Gastroesophageal sphincter (tissue), 3 donors: ENCODE measurements at regions not wholly inside any gene's neighbourhood (a gene's known extent, or its start where the extent isn't known, plus 50 kb on each side); places are given as distances from the start of the nearest gene placed in this dataset.

Source experiments
- CTCF ChIP-seq, 4 experiments: fragments of 200-600 bp in 2 of 4; fragments of 450-650 bp in 2 of 4; sonication (generic) in 1 of 4; IDR thresholded peaks; one replicate each; pipeline ENCODE4 v1.5.1; 2017 to 2019; ENCODE audit warnings: antibody characterized with exemption in 4 of 4, mild to moderate bottlenecking in 2 of 4, moderate library complexity in 2 of 4
- EP300 ChIP-seq: sonication (generic); formaldehyde crosslinking; IDR thresholded peaks from one replicate; pipeline ENCODE4 v1.6.1; 2017; ENCODE audit warnings: antibody characterized with exemption, mild to moderate bottlenecking
- POLR2A ChIP-seq, 2 donors: fragments of 450-650 bp; IDR thresholded peaks; one replicate each; pipeline ENCODE4 v1.6.1; 2017; ENCODE audit warnings: antibody characterized with exemption in 2 of 2, mild to moderate bottlenecking in 2 of 2, moderate library complexity in 1 of 2
- POLR2AphosphoS5 ChIP-seq: sonication (generic); formaldehyde crosslinking; IDR thresholded peaks from one replicate; pipeline ENCODE4 v1.6.1; 2017; ENCODE audit warnings: antibody characterized with exemption

GRCh38 chr11:109929308-109929707 is 163.9 kb upstream of the ZC3H12C start:
- TF ChIP-seq CTCF (IDR thresholded peaks at IDR 0.05) (no peak), POLR2AphosphoS5 (no peak), POLR2A (IDR thresholded peaks at IDR 0.05) (no peak), EP300 (no peak)
